ENCODE measurements at regions not wholly inside any gene's neighbourhood (a gene's known extent, or its start where the extent isn't known, plus 50 kb on each side); places are given as distances from the start of the nearest gene placed in this dataset.

DNA sequence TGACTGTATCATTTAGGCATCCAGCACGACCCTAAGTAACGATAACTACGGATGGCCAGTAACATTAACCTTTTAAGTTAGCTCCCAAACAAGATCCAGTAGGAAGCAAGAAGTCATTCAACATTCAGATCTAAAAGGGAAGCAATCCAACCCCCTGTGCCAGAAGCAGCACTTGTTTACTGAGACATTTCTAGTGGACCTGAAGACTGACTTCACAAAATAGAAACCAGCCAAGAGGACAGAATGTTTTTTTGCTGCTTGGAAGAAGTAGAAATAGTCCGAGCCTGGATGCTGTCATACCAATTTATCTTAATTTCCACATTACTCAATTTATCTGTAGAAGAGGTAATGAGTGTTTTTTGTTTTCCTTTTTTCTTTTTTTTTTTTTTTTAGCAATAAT is 88.0 kb upstream of the CTTNBP2 start:
- ChIA-PET SMC1A (ENCODE audit: uncharacterized antibody, unreplicated experiment) (no interaction called here), POLR2A (no interaction called here), RAD21 (ENCODE audit: unreplicated experiment) (no interaction called here), CTCF (no interaction called here)
- no peak for ATAC-seq
- intact Hi-C loops (cut with micrococcal nuclease; ENCODE audit: unreplicated experiment) (no loop called here), in situ Hi-C loops (cut with MboI) (no loop called here)
- TF ChIP-seq, protein P1, sequence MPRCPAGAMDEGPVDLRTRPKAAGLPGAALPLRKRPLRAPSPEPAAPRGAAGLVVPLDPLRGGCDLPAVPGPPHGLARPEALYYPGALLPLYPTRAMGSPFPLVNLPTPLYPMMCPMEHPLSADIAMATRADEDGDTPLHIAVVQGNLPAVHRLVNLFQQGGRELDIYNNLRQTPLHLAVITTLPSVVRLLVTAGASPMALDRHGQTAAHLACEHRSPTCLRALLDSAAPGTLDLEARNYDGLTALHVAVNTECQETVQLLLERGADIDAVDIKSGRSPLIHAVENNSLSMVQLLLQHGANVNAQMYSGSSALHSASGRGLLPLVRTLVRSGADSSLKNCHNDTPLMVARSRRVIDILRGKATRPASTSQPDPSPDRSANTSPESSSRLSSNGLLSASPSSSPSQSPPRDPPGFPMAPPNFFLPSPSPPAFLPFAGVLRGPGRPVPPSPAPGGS (IDR thresholded peaks at IDR 0.05; ENCODE audit: borderline replicate concordance, insufficient read depth, low read depth, low read length, poor library complexity, severe bottlenecking) = no peak
- TF ChIP-seq KLF5 (IDR thresholded peaks at IDR 0.05; ENCODE audit: partially characterized antibody) = no peak
- no peak for TF ChIP-seq PML (IDR thresholded peaks at IDR 0.05; ENCODE audit: low read length)
- TF ChIP-seq, protein P2, sequence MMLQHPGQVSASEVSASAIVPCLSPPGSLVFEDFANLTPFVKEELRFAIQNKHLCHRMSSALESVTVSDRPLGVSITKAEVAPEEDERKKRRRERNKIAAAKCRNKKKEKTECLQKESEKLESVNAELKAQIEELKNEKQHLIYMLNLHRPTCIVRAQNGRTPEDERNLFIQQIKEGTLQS (IDR thresholded peaks at IDR 0.05; ENCODE audit: borderline replicate concordance, extremely low read depth, low read depth, low read length) = no peak
- TF ChIP-seq CHD1 (IDR thresholded peaks at IDR 0.05; ENCODE audit: low read depth, low read length) = no peak
- TF ChIP-seq TBL1XR1 (IDR thresholded peaks at IDR 0.05; ENCODE audit: low read depth, low read length) = no peak
- no peak for TF ChIP-seq TAF1 (IDR thresholded peaks at IDR 0.05; ENCODE audit: borderline replicate concordance, low read depth, low read length)
- TF ChIP-seq EED (IDR thresholded peaks at IDR 0.05; ENCODE audit: low read depth) = no peak
- no peak for TF ChIP-seq FOS (IDR thresholded peaks at IDR 0.05; ENCODE audit: borderline replicate concordance, extremely low read depth, insufficient read length)
- TF ChIP-seq SMC3 (IDR thresholded peaks at IDR 0.05; ENCODE audit: borderline replicate concordance, low read length) = no peak
- no peak for TF ChIP-seq NFXL1 (IDR thresholded peaks at IDR 0.05; ENCODE audit: borderline replicate concordance)
- no peak for TF ChIP-seq CREB1 (IDR thresholded peaks at IDR 0.05; ENCODE audit: low read depth)
- no peak for TF ChIP-seq IKZF2 (IDR thresholded peaks at IDR 0.05)
- no peak for TF ChIP-seq SMAD5 (IDR thresholded peaks at IDR 0.05; ENCODE audit: low read depth)
- TF ChIP-seq, protein P3, sequence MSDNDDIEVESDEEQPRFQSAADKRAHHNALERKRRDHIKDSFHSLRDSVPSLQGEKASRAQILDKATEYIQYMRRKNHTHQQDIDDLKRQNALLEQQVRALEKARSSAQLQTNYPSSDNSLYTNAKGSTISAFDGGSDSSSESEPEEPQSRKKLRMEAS (IDR thresholded peaks at IDR 0.05; ENCODE audit: low read depth, low read length) = no peak
- no peak for TF ChIP-seq RAD21 (IDR thresholded peaks at IDR 0.05; ENCODE audit: insufficient read depth, low read depth, low read length)
- TF ChIP-seq, protein P4, sequence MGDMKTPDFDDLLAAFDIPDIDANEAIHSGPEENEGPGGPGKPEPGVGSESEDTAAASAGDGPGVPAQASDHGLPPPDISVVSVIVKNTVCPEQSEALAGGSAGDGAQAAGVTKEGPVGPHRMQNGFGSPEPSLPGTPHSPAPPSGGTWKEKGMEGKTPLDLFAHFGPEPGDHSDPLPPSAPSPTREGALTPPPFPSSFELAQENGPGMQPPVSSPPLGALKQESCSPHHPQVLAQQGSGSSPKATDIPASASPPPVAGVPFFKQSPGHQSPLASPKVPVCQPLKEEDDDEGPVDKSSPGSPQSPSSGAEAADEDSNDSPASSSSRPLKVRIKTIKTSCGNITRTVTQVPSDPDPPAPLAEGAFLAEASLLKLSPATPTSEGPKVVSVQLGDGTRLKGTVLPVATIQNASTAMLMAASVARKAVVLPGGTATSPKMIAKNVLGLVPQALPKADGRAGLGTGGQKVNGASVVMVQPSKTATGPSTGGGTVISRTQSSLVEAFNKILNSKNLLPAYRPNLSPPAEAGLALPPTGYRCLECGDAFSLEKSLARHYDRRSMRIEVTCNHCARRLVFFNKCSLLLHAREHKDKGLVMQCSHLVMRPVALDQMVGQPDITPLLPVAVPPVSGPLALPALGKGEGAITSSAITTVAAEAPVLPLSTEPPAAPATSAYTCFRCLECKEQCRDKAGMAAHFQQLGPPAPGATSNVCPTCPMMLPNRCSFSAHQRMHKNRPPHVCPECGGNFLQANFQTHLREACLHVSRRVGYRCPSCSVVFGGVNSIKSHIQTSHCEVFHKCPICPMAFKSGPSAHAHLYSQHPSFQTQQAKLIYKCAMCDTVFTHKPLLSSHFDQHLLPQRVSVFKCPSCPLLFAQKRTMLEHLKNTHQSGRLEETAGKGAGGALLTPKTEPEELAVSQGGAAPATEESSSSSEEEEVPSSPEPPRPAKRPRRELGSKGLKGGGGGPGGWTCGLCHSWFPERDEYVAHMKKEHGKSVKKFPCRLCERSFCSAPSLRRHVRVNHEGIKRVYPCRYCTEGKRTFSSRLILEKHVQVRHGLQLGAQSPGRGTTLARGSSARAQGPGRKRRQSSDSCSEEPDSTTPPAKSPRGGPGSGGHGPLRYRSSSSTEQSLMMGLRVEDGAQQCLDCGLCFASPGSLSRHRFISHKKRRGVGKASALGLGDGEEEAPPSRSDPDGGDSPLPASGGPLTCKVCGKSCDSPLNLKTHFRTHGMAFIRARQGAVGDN (IDR thresholded peaks at IDR 0.05) = no peak
- Histone ChIP-seq H3K79me2 (ENCODE audit: control insufficient read depth, insufficient read depth, low read length) (no peaks in the 10 kb centered on the region), H3K36me3 (ENCODE audit: control insufficient read depth in 2 of 2, insufficient read depth in 2 of 2, low read length in 1 of 2) (no peaks in the 10 kb centered on the region), H4K20me1 (ENCODE audit: control insufficient read depth, insufficient read depth) (no peaks in the 10 kb centered on the region), H2AFZ (ENCODE audit: control insufficient read depth, low read depth, low read length) (no peak overlapping the region), H3K4me3 (no peak overlapping the region), H3K9me3 (replicated peaks; ENCODE audit: control insufficient read depth, insufficient read depth, low read length) (no peaks in the 10 kb centered on the region), H3K9ac (ENCODE audit: control insufficient read depth, insufficient read depth, low read length) (no peak overlapping the region), H3K27me3 (replicated peaks in 1 of 2; ENCODE audit: control insufficient read depth in 2 of 2, insufficient read depth in 2 of 2, low read length in 1 of 2) (no peaks in the 10 kb centered on the region), H3K27ac (ENCODE audit: control insufficient read depth, insufficient read depth) (no peak overlapping the region), H3K4me2 (ENCODE audit: control insufficient read depth, insufficient read depth) (no peak overlapping the region), H3K4me1 (ENCODE audit: control insufficient read depth, insufficient read depth, low read length) (no peaks in the 10 kb centered on the region)
- no peak for FAIRE-seq
- no TSS peak for BruUV-seq (replicated peaks)
- 22% methylated on average over 4 of the region's 4 CpGs for WGBS (ENCODE audit: insufficient coverage, insufficient replicate concordance, low lambda C conversion rate, missing lambda C conversion rate)
- DNase-seq (ENCODE audit: low read depth, low spot score) = no peak
